GM12875 (cell line): ENCODE measurements at regions not wholly inside any gene's neighbourhood (a gene's known extent, or its start where the extent isn't known, plus 50 kb on each side); places are given as distances from the start of the nearest gene placed in this dataset.

Experiments
- H3K4me3 ChIP-seq: one replicate; pipeline ENCODE4 v1.5.1; 2011; ENCODE audit warnings: low read depth, low read length, control low read depth
- CTCF ChIP-seq: IDR thresholded peaks from 2 replicates; pipeline ENCODE4 v1.5.1; 2011; ENCODE audit warnings: low read depth, mild to moderate bottlenecking, control low read depth, inconsistent platforms, low read length, moderate library complexity, borderline replicate concordance; ENCODE audit not compliant: insufficient read depth

DNA sequence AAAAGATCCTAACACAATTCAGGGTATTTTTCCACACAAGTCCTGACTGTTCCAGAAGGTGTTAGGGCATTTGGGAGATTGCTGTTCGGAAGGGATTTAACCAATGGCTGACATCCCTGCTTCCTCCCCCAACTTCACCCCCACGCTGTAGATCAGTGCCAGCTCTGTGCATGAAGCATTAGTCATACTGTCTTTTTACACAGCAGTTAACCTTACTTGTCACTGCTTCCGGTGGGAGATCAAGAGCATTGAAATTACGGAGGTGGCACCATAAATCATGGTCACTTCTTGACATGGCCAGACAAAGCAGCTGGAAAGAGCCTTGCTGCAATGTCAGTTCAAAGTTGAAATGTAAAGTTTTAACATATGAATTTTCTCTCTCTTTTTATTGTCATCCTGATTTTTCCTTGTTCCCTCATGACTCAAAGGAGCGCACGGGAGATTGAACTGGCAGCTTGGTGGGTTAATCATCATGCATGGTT, 70.2 kb downstream of the HRH4 start:
- H3K4me3 ChIP-seq, result no peak overlapping the region
- TF ChIP-seq CTCF, result no peak

DNA sequence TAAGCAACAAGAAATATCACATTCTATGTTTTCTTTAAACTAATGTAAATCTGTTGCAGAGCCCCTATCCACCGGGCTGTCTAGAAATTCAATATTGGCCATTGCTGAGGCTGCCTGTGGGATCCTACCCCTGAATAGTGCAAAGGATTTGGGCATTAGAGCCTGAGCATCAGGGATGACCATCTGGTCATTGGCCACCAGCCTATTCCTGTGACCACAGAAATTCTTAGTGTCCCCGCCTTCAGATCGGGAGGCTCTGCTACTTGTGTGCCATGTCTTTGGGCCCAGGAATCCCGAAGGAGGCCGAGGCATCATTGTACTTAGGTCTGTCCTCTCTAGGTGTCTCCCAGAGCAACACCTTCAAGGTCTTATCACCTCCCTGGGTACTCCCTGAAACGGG, 73.8 kb downstream of the HRH4 start:
- no peak for TF ChIP-seq CTCF
- no peak overlapping the region for H3K4me3 ChIP-seq

DNA sequence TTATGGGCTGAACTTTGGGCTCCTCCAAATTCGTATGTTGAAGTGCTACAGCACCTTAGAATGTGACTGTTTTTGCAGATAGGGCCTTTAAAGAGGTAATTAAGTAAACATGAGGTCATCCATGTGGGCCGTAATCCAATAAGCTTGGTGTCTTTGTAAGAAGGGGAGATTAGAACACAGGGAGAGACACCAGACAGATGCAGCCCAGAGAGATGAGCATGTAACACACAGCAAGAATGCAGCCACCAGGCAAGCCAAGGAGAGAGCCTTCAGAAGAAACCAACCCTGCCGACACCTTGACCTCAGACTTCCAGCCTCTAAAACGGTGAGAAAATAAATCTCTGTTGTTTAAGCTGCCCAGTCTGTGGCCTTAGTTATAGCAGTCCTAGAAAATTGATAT, 74.3 kb downstream of the HRH4 start:
- TF ChIP-seq CTCF, result no peak
- no peak overlapping the region for H3K4me3 ChIP-seq

DNA sequence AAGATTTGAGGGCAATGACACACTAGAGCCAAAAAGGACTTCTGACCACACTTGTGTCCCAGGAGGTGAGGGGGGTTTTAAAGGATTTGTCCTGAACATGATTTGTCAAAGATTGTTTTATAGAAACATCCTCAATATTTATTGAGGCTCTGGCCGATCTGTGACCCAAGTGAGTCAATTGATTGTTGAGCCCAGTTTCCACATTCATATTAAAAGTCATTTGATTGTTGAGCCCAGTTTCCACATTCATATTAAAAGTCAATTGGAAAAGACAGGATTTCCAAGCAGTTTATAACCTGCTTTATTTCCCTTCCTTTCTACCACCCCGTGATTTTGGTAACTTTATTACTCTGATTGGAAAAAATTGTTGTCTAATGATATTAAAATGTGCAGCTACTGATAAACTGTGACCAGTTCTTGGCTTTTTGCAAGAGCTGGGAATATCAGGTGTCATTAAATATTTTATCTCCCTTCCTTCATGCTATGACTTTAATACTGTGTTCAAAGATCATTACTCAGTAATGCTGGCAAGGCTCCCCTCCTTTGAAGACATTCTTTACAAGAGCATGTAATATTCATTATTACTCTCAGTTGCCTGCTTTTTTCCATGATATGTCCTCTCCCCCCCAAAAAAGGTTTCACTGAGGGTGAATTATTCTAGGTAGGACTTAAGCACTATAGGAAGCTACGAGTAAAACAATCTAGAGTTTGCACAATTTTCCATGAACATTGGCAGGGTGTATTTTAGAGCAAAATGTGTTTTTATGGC, 75.3 kb downstream of the HRH4 start:
- no peak overlapping the region for H3K4me3 ChIP-seq
- no peak for TF ChIP-seq CTCF

GRCh38 chr18:24536326-24536725, 75.9 kb downstream of the HRH4 start:
- H3K4me3 ChIP-seq, result no peak overlapping the region
- TF ChIP-seq CTCF, result no peak

- no peak for TF ChIP-seq CTCF
These were observed 76.4 kb downstream of the HRH4 start for GRCh38 chr18:24536834-24537233.

More at GRCh38 chr18:24536834-24537233, 76.4 kb downstream of the HRH4 start:
- no peak overlapping the region for H3K4me3 ChIP-seq
